ENCODE measurements at regions not wholly inside any gene's neighbourhood (a gene's known extent, or its start where the extent isn't known, plus 50 kb on each side); places are given as distances from the start of the nearest gene placed in this dataset.
"Not testable (repeated sequence)": the region's sequence is repeated elsewhere in the genome, so short reads cannot be mapped to it uniquely, and the experiment has no call there.

GRCh38 chr2:167859676-167860075, 387.7 kb downstream of the STK39 start:
- H3K27me3 Mint-ChIP-seq: peaks cover 10% of the 10 kb centered on the region
- no peak for DNase-seq
- H3K9me3 Mint-ChIP-seq: no peaks in the 10 kb centered on the region
- CTCF ChIA-PET: no interaction called here
- H3K36me3 Mint-ChIP-seq (ENCODE audit: low read depth): no peaks in the 10 kb centered on the region
- no peak overlapping the region for H3K4me3 Mint-ChIP-seq
- H3K27ac Mint-ChIP-seq: no peak overlapping the region
- POLR2A ChIA-PET: no interaction called here
- H3K4me1 Mint-ChIP-seq: peaks cover 6% of the 10 kb centered on the region

- H3K27ac Mint-ChIP-seq: no peak overlapping the region
- H3K4me1 Mint-ChIP-seq: peaks cover 2% of the 10 kb centered on the region
- H3K4me3 Mint-ChIP-seq: no peak overlapping the region
- H3K9me3 Mint-ChIP-seq: no peaks in the 10 kb centered on the region
- no peaks in the 10 kb centered on the region for H3K36me3 Mint-ChIP-seq (ENCODE audit: low read depth)
- CTCF ChIA-PET: no interaction called here
- H3K27me3 Mint-ChIP-seq: peaks cover 12% of the 10 kb centered on the region
- POLR2A ChIA-PET: no interaction called here
- DNase-seq: no peak
Measured at GRCh38 chr2:167858086-167858485, 389.3 kb downstream of the STK39 start.

GRCh38 chr2:167857416-167857815, 390.0 kb downstream of the STK39 start:
- no peak for DNase-seq
- H3K4me3 Mint-ChIP-seq: no peak overlapping the region
- no peaks in the 10 kb centered on the region for H3K36me3 Mint-ChIP-seq (ENCODE audit: low read depth)
- no peaks in the 10 kb centered on the region for H3K4me1 Mint-ChIP-seq
- H3K9me3 Mint-ChIP-seq: no peaks in the 10 kb centered on the region
- ChIA-PET POLR2A (no interaction called here), CTCF (no interaction called here)
- H3K27ac Mint-ChIP-seq: no peak overlapping the region
- peaks cover 12% of the 10 kb centered on the region for H3K27me3 Mint-ChIP-seq

GRCh38 chr2:167856190-167856589, 391.2 kb downstream of the STK39 start:
- Mint-ChIP-seq H3K27me3 (peaks cover 12% of the 10 kb centered on the region), H3K4me1 (no peaks in the 10 kb centered on the region), H3K9me3 (no peaks in the 10 kb centered on the region), H3K36me3 (ENCODE audit: low read depth) (no peaks in the 10 kb centered on the region), H3K27ac (no peak overlapping the region), H3K4me3 (no peak overlapping the region)
- ChIA-PET CTCF (no interaction called here), POLR2A (no interaction called here)
- DNase-seq: no peak

- no peak for DNase-seq
- H3K27ac Mint-ChIP-seq: no peak overlapping the region
- peaks cover 12% of the 10 kb centered on the region for H3K27me3 Mint-ChIP-seq
- no peak overlapping the region for H3K4me3 Mint-ChIP-seq
- no peaks in the 10 kb centered on the region for H3K4me1 Mint-ChIP-seq
- no peaks in the 10 kb centered on the region for H3K9me3 Mint-ChIP-seq
- H3K36me3 Mint-ChIP-seq (ENCODE audit: low read depth): no peaks in the 10 kb centered on the region
- CTCF ChIA-PET: interaction anchor here (0.9 kb wide), 1 partner anchor 10 kb away, joined by 3 read pairs; no protein-coding TSS in a partner anchor
- POLR2A ChIA-PET: no interaction called here
Measured at GRCh38 chr2:167855211-167855610, 392.2 kb downstream of the STK39 start.

- POLR2A ChIA-PET: no interaction called here
Measured at GRCh38 chr2:167853717-167854116, 393.7 kb downstream of the STK39 start.

GRCh38 chr2:167851876-167852275, 395.5 kb downstream of the STK39 start:
- Mint-ChIP-seq H3K27ac (no peak overlapping the region), H3K27me3 (peaks cover 13% of the 10 kb centered on the region), H3K9me3 (no peaks in the 10 kb centered on the region), H3K4me3 (no peak overlapping the region), H3K4me1 (peaks cover 10% of the 10 kb centered on the region), H3K36me3 (ENCODE audit: low read depth) (no peaks in the 10 kb centered on the region)
- ChIA-PET CTCF (interaction anchor here (0.6 kb wide), 1 partner anchor 1068 kb away, joined by 3 read pairs; no protein-coding TSS in a partner anchor), POLR2A (no interaction called here)
- DNase-seq: no peak

More at GRCh38 chr2:167853717-167854116, 393.7 kb downstream of the STK39 start:
- Mint-ChIP-seq H3K4me1 (no peaks in the 10 kb centered on the region), H3K27ac (no peak overlapping the region), H3K27me3 (peaks cover 12% of the 10 kb centered on the region), H3K9me3 (no peaks in the 10 kb centered on the region), H3K4me3 (no peak overlapping the region), H3K36me3 (ENCODE audit: low read depth) (no peaks in the 10 kb centered on the region)
- DNase-seq: no peak
- CTCF ChIA-PET: no interaction called here

- DNase-seq: no peak
- Mint-ChIP-seq H3K36me3 (ENCODE audit: low read depth) (no peaks in the 10 kb centered on the region), H3K4me1 (peaks cover 10% of the 10 kb centered on the region), H3K9me3 (no peaks in the 10 kb centered on the region), H3K27ac (no peak overlapping the region), H3K4me3 (no peak overlapping the region), H3K27me3 (peaks cover 12% of the 10 kb centered on the region)
- CTCF ChIA-PET: interaction anchor here (0.6 kb wide), 1 partner anchor 1068 kb away, joined by 3 read pairs; no protein-coding TSS in a partner anchor
- POLR2A ChIA-PET: no interaction called here
Measured at GRCh38 chr2:167851323-167851860, 396.0 kb downstream of the STK39 start.

GRCh38 chr2:167844714-167845530, 402.5 kb downstream of the STK39 start:
- ChIA-PET CTCF (interaction anchor here (0.8 kb wide), 1 partner anchor 10 kb away, joined by 3 read pairs; no protein-coding TSS in a partner anchor), POLR2A (interaction anchor here (0.7 kb wide), 1 partner anchor 300 kb away, joined by 3 read pairs; no protein-coding TSS in a partner anchor)
- Mint-ChIP-seq H3K4me1 (peaks cover 10% of the 10 kb centered on the region), H3K9me3 (no peaks in the 10 kb centered on the region), H3K4me3 (no peak overlapping the region), H3K36me3 (ENCODE audit: low read depth) (no peaks in the 10 kb centered on the region), H3K27me3 (peaks cover 16% of the 10 kb centered on the region), H3K27ac (no peak overlapping the region)
- no peak for DNase-seq

GRCh38 chr2:167843657-167844056, 403.7 kb downstream of the STK39 start:
- no peaks in the 10 kb centered on the region for H3K9me3 Mint-ChIP-seq
- no peak overlapping the region for H3K4me3 Mint-ChIP-seq
- H3K27me3 Mint-ChIP-seq: peaks cover 16% of the 10 kb centered on the region
- peaks cover 10% of the 10 kb centered on the region for H3K4me1 Mint-ChIP-seq
- POLR2A ChIA-PET: no interaction called here
- DNase-seq: no peak
- no peaks in the 10 kb centered on the region for H3K36me3 Mint-ChIP-seq (ENCODE audit: low read depth)
- no peak overlapping the region for H3K27ac Mint-ChIP-seq
- CTCF ChIA-PET: no interaction called here

- no peak for DNase-seq
- Mint-ChIP-seq H3K4me3 (no peak overlapping the region), H3K27ac (no peak overlapping the region), H3K4me1 (peaks cover 10% of the 10 kb centered on the region), H3K9me3 (no peaks in the 10 kb centered on the region), H3K27me3 (peaks cover 16% of the 10 kb centered on the region), H3K36me3 (ENCODE audit: low read depth) (no peaks in the 10 kb centered on the region)
- ChIA-PET CTCF (no interaction called here), POLR2A (no interaction called here)
Measured at GRCh38 chr2:167843217-167843616, 404.2 kb downstream of the STK39 start.

GRCh38 chr2:167842047-167842446, 405.3 kb downstream of the STK39 start:
- Mint-ChIP-seq H3K27me3 (peaks cover 13% of the 10 kb centered on the region), H3K4me1 (peaks cover 2% of the 10 kb centered on the region), H3K36me3 (ENCODE audit: low read depth) (no peaks in the 10 kb centered on the region), H3K4me3 (no peak overlapping the region), H3K9me3 (no peaks in the 10 kb centered on the region), H3K27ac (no peak overlapping the region)
- no peak for DNase-seq
- ChIA-PET CTCF (no interaction called here), POLR2A (no interaction called here)

- DNase-seq; H3K36me3 Mint-ChIP-seq (ENCODE audit: low read depth); H3K27ac Mint-ChIP-seq; H3K27me3 Mint-ChIP-seq; CTCF ChIA-PET; H3K9me3 Mint-ChIP-seq; POLR2A ChIA-PET; H3K4me3 Mint-ChIP-seq; H3K4me1 Mint-ChIP-seq: not testable (repeated sequence)
Measured at GRCh38 chr2:167835290-167835689, 412.1 kb downstream of the STK39 start.

- Mint-ChIP-seq H3K27ac (no peak overlapping the region), H3K36me3 (ENCODE audit: low read depth) (no peaks in the 10 kb centered on the region), H3K4me3 (no peak overlapping the region), H3K4me1 (no peaks in the 10 kb centered on the region), H3K9me3 (no peaks in the 10 kb centered on the region), H3K27me3 (peaks cover 3% of the 10 kb centered on the region)
- ChIA-PET POLR2A (no interaction called here), CTCF (no interaction called here)
- no peak for DNase-seq
Measured at GRCh38 chr2:167834707-167835106, 412.7 kb downstream of the STK39 start.
